NOMO-1 treated with DMSO at 0.1 percent for 48 hours (cell line): ENCODE measurements at regions not wholly inside any gene's neighbourhood (a gene's known extent, or its start where the extent isn't known, plus 50 kb on each side); places are given as distances from the start of the nearest gene placed in this dataset.
"Not testable (repeated sequence)": the region's sequence is repeated elsewhere in the genome, so short reads cannot be mapped to it uniquely, and the experiment has no call there.

Experiments
- DNase-seq: peaks from one replicate; lab custom pipeline; 2025; ENCODE audit not compliant: unreplicated experiment; lab: John Stamatoyannopoulos, UW

DNA sequence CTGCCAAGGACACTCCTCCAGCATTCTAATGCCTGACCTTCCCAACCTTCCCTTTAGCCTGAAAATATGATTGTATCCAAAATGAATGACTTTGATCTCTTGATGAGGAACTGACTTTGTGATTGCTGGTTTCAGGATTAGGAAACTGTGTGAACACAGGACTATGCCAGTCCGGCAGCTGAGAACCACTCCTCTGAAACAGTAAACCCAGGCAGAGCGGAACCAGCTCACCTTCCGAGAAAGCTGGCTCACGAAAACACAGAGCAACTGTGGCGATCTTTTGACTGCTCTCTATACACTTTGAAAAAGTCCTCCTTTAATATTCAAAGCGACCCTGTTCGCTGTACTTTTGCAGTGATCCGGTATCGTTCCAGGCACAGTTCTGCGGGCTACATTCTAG is 258.8 kb upstream of the IRS2 start:
- DNase-seq, result peak; percentile 51

DNA sequence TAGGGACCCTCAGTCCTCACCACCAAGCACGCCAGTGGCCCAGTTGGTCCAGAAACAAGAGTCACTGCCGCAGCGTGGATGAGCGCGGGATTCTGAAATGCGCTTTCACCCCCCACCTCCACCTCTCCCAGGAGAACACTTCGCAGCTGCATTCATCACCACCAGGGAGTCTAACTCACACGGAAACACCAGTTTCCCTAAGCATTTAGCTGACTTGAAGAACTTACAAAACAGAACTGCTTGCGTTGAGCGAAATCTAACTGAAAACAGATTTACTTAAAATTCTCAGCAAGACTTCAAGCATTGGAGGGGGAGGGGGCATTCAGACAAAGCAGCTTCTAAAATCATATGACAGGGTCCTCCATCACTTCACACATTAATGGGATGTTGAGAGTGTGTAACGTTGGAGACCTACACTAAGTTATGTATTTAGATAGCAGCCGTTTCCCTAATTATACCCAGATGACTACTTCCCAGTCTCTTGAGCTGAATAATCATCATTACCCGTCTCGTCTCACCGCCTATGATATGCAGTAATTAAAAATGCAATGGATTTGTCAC is 258.2 kb upstream of the IRS2 start:
- DNase-seq, result peak; percentile 65

DNA sequence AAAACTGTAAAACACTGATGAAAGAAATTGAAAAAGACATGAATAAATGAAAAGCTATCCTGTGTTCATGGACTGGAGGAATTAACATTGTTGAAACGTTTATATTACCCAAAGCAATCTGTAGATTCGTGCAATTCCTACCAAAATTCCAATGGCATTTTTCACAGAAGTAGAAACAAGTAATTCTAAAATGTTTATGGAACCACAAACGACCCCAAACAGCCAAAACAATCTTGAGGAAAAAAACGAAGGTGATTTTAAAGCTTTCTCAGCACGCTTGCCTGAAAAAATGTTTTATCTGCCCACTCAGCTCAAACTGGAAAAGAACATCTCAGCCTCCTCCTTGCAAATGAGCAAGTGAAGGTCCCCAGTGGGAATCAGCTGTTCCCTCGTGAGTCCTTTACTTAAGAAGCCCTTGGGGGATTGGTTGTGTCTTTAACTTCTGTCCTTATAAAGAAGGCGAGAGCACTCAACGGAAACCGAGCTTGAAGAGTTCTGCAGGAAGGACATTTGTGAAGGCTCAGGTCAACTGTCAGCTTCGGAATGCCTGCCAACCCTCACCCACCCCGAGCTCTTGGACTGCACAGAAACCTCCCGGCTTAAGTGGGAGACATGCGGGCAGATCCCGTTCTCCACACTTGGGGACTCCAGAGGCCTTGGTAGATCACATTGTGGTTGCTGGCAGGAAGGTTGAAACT is 256.0 kb upstream of the IRS2 start:
- no peak for DNase-seq

DNA sequence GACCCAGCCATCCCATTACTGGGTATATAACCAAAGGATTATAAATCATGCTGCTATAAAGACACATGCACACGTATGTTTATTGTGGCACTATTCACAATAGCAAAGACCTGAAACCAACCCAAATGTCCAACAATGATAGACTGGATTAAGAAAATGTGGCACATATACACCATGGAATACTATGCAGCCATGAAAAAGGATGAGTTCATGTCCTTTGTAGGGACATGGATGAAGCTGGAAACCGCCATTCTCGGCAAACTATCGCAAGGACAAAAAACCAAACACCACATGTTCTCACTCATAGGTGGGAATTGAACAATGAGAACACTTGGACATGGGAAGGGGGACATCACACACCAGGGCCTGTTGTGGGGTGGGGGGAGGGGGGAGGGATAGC is 255.3 kb upstream of the IRS2 start:
- not testable (repeated sequence) for DNase-seq

DNA sequence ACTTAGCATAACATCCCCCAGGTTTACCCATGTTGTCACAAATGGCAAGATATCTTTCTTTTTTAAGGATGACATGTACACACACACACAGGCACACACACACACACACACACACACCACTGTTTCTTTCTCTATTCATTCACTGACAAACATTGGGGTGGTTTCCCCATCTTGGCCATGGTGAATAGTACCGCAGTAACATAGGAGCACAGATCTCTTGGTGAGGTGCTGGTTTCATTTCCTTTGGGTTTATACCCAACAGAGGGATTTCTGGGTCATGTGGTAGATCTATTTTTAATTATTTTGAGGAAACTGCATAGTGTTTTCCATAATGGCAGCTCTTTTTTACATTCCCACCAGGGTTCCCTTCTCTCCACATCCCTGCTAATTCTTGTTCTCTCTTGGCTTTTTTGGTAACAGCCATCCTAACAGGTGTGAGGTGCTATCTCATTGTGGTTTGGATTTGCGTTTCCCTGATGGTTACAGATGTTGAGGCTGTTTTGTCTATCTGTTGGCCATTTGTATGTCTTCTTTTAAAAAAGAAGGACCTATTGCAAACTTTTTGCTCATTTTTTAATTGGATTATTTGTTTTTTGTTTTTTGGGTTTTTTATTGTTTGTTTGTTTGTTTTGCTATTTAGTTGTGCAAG is 251.7 kb upstream of the IRS2 start:
- DNase-seq, result no peak

DNA sequence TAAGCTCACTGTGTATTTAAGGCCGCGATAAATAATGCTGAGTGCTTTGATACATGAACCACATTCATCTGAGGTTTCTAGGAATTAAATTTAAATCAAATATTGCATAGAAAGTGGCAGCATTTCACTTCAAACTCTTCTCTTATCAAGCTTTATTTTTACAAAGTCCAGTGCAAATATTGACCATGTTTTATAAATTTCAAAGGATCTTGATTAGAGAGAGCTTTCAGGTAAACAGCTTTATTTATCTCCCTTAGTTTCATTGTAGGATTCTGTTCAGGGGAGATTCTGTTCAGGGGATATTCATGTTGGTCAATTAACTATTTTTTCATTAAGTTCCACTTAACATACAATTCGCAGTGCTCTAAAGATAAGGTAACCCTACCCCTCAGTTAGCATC is 249.7 kb upstream of the IRS2 start:
- DNase-seq, result no peak

DNA sequence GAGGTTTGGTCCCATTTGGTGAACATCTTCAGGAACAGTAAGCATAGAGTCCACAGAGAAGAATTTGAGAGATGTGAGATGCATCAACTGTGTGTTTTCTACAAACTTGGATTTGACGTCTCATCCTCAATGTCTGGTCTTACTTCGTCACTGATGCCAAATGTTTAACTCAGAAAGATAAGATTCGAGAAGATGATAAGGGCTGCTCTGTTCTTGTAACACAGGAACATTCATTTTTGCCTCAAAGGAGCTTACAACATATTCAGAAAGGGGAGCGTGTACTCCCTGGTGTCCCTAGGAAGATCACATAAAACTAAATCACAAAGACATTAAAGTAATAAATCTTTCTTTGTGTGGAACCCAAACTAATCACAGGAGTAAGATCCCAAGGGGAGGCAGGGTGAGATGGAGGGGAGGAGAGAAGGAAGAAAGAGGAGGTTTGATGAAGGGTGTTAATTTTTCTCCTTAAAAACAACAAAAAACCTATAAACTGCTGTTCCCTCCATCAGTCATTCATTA is 247.7 kb upstream of the IRS2 start:
- DNase-seq, result no peak

DNA sequence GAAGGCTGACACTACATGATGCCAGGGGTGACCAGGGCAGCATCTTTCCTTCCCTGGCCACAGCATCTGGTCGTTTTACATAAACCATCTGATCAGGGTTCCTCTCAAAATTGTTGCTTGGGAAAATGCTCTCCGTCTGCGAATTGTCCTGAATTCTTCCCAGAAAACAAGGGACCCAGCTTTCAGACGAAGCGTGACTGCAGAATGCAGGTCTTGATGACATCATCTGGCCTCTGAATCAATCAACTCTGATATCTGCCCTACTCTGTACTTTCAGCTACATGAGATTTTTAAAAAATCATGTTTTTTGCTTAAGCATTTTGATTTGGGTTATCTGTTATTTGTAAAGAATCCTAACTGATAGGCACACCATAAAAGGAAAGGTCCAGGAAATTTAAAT is 246.6 kb upstream of the IRS2 start:
- no peak for DNase-seq

DNA sequence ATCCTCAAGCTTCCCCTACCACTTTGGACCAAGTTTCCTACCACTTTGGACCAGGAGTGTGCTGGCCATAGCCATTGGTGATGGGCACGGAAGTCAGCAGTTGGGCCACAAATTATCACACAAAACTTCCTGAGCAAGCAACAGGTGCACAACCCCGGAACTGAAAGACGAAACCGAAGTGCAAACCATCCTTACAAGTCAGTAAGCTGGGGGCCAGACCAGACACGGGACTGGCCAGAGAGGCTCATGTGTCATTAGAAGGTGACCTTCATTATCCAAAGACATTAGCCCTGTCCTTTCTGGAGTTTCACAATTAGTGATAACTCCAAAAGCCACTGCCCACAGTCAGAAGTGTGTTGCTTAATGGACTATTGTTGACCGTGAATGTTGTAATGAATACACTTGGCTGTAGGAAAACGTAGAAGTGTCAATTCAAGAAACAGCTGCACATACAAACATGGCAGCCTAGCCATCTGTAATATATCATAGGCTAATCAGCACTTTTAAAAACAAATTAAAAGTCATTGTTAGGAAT is 244.1 kb upstream of the IRS2 start:
- DNase-seq, result no peak

DNA sequence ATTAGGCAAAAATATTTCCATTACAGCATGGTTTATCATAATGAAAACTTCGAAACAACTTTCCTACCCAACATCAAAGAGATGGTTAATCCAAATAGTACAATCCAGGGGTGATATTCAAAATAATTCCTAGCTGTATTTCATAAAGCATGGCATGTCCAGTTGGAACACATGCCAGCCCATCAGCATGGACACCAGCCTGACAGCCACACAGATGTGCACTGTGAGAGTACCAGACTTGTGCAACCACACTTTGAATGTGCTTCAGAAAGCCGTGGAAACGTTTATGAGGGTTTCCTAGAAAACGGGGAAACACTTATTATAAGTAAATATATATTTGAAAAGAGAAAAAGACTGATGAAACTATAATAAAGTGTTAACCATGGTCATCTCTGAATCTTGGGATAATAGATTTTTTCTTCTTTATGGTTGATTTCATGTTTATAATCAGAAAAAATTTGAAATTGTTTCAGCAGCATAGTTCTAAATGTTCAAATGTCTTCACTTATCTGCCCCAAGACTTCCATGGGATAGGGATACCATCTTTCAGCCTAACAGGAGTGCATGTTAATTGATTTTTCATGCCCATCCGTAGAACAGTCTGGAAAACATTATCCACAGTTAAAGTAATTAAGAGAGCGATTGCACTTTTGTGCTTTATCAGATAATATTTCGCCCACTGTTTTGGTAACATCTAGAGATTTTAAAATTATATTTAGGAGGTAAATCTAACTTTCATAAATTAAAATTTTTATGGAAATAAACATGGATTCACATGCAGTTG is 242.6 kb upstream of the IRS2 start:
- no peak for DNase-seq

DNA sequence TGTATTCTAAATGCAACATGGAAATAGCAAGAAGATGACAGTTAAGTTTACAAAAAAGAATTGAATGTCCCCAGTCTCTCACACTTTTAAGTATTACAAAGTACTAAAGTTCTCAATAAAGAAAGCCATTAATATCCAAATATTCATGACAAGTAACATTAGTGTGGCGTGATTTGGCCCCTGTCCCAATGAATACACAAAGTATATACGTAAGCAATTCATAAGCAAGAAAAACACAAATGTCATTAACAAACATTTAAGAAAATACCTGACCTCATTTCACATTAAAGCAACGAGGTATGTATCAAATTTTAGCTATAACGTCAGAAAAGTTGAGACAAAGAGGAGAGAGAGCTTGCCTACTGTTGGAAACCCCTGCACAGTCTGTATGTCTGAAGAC is 241.9 kb upstream of the IRS2 start:
- DNase-seq, result no peak

DNA sequence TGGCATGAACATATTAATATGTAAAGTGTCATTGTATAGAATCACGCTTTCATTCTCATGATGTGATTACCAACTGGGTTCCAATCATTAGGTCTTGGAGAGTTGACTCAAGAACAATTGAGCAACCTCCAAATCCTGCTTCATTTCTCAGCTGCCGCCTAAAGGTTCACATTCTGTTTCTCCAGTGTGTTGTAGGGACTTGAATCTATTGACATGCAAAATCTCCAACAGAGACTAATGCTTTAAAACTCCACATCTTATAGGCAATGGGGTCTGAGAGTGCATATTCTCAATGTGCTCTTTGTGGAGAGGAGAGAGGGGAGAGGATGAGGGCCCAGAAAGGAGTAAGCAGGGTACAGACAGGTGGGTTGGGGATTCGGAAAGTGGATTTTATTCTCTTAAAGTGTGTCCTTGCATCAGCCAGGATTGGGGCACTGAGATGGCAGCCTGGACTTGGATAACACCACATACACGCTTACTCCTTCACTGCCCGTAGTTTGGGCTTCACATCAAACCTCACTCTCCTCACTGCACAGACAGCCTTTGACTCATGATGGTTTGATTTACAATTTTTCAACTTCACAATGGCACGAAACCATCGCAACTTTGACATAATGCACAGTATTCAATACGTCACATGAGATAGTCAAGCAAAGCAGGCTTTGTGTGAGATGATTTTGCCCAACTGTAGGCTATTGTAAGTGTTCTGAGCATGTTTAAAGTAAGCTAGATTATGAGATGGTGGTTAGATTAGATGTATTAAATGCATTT is 241.3 kb upstream of the IRS2 start:
- DNase-seq, result no peak

DNA sequence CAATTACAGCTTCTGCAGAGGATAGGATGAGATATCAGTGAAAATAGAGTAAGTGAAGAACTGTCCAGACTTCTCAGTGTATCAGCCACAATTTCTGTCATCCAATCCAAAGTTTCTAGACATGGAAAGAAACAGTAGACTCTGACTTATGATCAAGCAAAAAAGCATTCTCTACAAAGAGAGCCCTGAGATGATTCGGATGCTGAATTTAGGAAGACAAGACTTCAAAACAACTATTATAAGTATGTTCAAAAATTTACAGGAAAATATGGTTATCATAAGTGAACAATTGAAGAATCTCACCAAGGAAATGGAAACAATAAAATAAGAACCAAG is 238.2 kb upstream of the IRS2 start:
- no peak for DNase-seq

DNA sequence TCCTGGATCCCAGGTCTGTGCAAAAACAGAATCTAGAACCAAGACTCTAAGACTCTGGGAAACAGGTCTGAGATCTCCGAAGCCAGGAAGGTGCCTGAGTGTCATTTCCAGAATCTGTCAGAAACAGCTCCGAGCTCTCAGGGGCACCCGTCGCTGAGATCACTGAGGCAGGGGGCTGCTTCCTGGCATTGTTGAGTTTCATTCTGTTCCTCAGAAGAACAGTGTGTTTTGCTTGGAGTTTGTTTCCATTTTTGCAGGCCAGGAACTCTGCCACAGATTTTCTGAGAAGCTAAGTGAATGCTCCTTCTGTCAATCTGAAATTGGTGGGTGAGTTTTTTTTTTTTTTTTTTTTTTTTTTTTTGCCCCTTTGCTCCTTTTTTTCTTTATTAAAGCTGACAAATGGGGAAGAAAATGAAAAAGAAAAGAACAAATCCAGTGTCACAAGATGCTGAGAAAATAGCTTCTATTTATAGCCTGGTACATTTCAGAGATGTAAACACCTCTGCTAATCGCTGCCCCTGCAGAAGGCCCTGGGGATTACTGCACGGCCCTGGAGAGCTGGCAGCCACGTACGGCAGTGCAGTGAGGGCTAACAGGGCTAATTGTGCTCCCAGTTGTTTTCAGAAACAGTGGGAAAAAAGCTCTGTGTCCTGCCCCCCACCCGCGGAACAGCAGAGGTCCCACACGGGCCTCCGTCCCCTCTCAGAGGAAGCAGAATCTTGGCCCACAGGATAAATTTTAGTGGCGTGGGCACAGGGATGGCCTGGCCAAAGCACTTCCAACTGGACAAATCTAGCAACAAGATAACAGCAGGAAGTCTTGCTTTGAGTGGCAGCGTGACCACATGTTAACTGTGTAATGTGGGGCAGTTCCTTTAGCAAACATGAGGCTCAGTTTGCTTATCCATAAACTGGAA is 237.6 kb upstream of the IRS2 start:
- DNase-seq, result no peak

DNA sequence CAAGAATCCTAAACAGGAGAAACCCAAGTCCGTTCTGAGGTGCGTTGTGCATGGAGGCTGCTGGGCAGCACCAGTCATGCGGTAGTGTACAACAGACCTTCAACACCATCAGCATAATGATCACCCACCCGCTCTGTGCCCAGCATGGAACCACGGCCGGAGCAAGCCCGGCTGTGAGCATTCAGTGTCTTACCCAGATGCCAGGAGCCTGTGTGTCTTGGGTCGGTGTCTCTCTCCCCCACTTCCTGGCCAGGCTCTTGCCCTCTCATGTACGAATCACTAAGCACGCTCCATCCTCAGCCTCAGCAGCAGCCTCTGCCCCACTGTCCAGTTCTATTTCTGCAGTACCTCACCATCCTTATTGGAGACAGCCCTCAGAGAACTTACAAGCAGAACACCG is 231.6 kb upstream of the IRS2 start:
- DNase-seq, result no peak

DNA sequence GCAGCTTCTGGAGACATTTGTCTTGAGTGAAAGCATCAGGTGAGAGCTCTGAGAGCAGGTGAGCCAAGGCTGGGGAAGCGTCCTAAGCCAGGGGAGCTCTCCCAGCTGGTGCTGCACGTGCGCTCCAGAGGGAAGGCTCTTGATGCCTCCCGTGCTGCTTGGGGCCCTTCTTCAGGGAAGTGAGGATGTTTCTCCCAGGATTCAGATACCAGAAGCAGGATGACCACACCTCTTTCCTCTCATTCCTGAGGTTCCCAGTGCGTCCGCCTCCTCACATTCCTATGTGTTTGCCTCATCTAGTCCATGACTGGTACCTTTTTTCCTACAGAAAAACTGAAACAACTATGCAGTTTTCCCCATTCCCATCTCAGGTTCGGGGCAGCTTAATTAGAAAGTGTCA is 231.0 kb upstream of the IRS2 start:
- DNase-seq, result no peak

DNA sequence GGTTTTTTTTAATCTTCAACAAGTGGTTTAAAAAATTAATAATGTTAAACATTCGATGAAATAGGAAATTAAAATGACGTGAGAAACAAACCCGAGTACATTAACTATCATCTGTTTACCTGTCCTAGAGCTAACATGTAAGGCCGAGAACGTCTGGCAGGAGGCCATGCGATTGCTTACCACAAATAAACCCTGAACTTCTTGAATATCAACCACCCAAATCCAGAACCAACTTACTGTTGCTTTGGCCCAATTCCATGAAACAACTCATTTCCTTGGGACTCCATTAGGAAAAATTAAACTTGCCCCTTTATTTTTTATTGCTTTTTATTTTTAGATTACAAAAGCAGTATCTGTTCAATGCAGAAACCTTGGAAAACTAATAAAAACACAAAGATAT is 228.9 kb upstream of the IRS2 start:
- no peak for DNase-seq

DNA sequence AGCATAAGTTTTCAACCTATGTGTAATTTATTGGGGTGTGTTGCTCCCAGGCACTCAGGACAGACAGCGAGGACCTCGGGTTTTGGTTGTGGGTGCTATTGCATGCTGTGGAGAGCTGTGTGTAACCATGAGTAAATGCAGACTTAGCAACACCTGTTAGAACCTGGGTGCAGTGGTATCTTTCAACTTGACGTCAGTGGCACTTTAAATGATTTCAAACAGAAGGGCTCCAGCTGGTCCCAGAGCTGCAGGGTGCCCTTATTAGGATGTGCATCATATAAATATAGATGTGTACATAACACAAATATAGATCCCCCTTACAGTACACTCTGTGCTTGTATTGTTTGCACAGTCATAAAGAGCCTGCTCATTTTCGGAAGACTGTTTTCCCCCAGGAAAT is 228.3 kb upstream of the IRS2 start:
- no peak for DNase-seq

DNA sequence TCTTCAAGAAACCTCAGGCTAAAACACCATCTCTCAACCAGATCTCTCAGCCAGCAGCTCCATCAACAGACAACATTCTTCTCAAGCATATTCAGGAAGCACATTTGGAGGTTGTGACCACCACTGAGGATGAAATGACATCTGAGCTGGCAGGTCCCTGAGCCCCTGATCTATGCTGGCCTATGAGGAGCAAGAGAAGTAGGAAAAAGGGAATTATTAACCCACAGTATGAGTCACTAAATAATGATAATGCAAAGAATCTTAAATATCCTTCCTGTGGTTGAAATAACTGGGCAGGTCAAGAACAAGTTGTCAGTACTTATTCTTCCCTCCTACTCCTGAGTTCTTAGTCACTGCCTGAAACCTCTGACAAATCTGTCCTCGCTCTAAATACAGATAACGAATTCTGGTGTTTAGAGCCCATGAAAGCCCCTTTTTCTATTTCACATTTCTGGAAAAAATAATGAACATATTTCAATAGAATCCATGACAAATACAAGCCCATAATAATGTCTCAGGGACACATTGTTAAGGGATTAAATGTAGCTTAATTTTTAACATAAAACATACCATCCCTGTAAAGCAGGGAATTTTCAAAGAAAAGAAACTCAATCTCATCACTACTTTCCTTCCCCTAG is 225.8 kb upstream of the IRS2 start:
- DNase-seq, result no peak
